Skeletal muscle tissue (tissue), 3 donors: ENCODE measurements at regions not wholly inside any gene's neighbourhood (a gene's known extent, or its start where the extent isn't known, plus 50 kb on each side); places are given as distances from the start of the nearest gene placed in this dataset.

ENCODE experiments used
- H3K27ac ChIP-seq: one replicate; pipeline ENCODE4 v1.7.0; 2013; ENCODE audit warnings: mild to moderate bottlenecking, low read depth, low read length, inconsistent platforms
- H3K27me3 ChIP-seq, 3 donors: one replicate each; pipeline ENCODE4 v1.7.0; 2013; ENCODE audit warnings: low read length in 3 of 3; ENCODE audit not compliant: control insufficient read depth in 3 of 3, insufficient read depth in 3 of 3
- H3K36me3 ChIP-seq, 3 donors: one replicate each; pipeline ENCODE4 v1.7.0; 2013; ENCODE audit warnings: low read length in 3 of 3; ENCODE audit not compliant: control insufficient read depth in 3 of 3, insufficient read depth in 3 of 3
- H3K4me1 ChIP-seq, 3 donors: one replicate each; pipeline ENCODE4 v1.7.0; 2013; ENCODE audit warnings: low read length in 3 of 3, mild to moderate bottlenecking in 3 of 3; ENCODE audit not compliant: control insufficient read depth in 3 of 3, insufficient read depth in 3 of 3
- H3K4me3 ChIP-seq, 3 donors: one replicate each; pipeline ENCODE4 v1.7.0; 2013; ENCODE audit warnings: low read length in 3 of 3
- H3K9ac ChIP-seq, 3 donors: one replicate each; pipeline ENCODE4 v1.7.0; 2013; ENCODE audit warnings: low read length in 3 of 3, mild to moderate bottlenecking in 3 of 3, moderate library complexity in 2 of 3, low read depth in 1 of 3
- H3K9me3 ChIP-seq, 3 donors: one replicate each; pipeline ENCODE4 v1.7.0; 2013; ENCODE audit warnings: low read length in 3 of 3; ENCODE audit not compliant: control insufficient read depth in 3 of 3
- donor health status: Osteomylitis.

DNA sequence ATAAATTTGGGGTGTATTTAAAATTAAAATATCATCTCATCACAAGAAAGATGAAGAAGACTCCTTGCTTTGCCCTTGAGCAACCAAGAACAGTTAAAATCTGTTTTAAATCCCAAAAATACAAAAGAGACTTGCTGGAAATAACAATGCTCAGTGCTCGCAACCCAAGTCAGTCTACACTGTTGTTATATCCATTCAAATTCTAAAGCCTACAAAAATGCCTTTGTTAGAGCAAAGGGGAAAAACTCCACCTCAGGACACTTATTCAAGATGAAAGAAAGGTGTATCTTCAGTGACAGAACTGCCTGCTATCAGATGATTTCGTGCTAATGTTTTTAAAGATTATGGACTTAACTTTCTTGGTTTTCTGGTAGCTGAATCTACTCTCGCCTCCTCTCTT lies 111.9 kb upstream of the TANK start:
- Histone ChIP-seq H3K9me3 (no peaks in the 10 kb centered on the region), H3K27me3 (no peaks in the 10 kb centered on the region), H3K4me3 (no peak overlapping the region), H3K4me1 (no peaks in the 10 kb centered on the region), H3K36me3 (no peaks in the 10 kb centered on the region), H3K27ac (no peak overlapping the region), H3K9ac (no peak overlapping the region)

DNA sequence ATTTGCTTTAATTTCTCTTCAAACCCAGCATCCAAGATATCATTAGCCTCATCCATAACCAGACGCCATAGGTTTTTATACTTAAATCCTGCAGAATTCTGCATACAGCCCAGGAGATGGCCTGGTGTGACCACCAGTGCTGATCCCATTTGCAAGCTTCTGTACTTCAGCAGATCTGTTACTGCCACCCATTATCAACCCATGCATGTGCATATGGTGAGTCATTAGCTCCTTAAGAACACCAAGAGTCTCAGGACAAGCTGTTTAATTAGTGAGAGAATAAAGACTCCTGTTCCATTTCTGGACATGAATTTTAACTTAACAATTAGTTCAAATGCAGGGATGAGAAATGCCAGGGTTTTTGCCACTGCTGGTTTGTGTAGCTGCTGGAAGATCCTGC lies 110.7 kb upstream of the TANK start:
- no peaks in the 10 kb centered on the region for H3K9me3 ChIP-seq
- H3K4me1 ChIP-seq: no peaks in the 10 kb centered on the region
- H3K27me3 ChIP-seq: no peaks in the 10 kb centered on the region
- H3K4me3 ChIP-seq: no peak overlapping the region
- no peaks in the 10 kb centered on the region for H3K36me3 ChIP-seq
- H3K9ac ChIP-seq: no peak overlapping the region
- H3K27ac ChIP-seq: no peak overlapping the region

DNA sequence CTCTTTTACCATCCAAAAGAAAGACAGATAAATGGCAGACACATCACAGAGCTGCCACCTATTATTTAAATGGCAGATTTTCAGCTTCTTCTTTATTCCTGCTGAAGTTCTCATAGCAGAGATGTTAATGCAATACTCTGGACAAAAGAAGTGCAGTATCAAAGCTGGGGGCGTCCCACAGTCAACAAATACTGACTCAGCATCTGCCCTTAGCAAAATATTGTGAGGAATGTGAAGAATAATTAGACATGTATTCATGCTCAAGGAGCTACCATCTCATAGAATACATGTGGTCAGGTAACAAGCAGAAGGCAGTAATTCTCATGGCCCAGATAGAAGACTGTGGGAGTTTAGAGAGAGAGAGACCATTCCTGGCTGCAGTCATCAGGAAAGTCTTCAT lies 108.0 kb upstream of the TANK start:
- Histone ChIP-seq H3K27me3 (no peaks in the 10 kb centered on the region), H3K4me3 (no peak overlapping the region), H3K27ac (no peak overlapping the region), H3K9ac (no peak overlapping the region), H3K36me3 (no peaks in the 10 kb centered on the region), H3K4me1 (no peaks in the 10 kb centered on the region), H3K9me3 (no peaks in the 10 kb centered on the region)

DNA sequence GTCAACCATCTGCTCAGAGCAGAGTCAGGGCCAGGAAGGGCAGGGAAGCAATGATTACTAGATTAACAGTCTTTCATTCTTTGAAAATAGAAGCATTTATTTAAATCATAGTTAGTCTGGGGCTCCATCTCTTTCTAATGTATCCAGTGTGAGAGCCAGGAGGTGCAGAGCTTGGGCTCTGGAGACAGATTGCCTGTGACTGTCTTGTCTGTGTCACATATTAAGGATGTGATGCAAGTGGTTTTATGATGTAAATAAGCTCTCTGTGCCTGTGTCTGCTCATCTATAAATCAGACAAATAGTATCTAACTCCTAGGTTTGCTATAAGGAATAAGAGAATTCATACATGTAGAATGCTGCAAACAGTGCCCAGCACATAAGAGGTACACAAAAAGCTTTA lies 104.9 kb upstream of the TANK start:
- Histone ChIP-seq H3K4me1 (peaks cover 0 to 6% (median 5%) of the 10 kb centered on the region in 3 donors), H3K4me3 (no peak overlapping the region), H3K9me3 (no peaks in the 10 kb centered on the region), H3K9ac (no peak overlapping the region), H3K36me3 (no peaks in the 10 kb centered on the region), H3K27me3 (no peaks in the 10 kb centered on the region), H3K27ac (no peak overlapping the region)

DNA sequence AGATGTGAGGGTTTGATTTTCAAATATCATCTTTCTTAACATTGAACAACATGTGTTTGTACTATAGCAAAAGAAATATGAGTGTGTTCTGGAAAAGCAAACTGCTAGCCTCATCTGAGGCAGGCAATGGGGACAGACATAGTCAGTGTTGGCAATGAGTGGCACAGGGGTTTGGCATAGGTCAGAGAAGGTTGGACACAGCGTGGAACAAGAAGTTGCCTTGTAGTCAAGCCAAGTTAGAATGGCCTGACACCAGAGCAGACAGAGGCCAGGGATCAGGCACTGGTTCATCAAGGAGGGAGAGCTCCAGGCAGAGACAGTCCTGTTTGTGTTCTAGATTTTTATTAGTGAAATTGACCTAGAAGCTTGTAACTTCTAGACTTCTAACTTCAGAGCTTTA lies 100.8 kb upstream of the TANK start:
- Histone ChIP-seq H3K4me1 (peaks cover 0 to 11% (median 9%) of the 10 kb centered on the region in 3 donors), H3K9ac (no peak overlapping the region), H3K4me3 (no peak overlapping the region), H3K36me3 (no peaks in the 10 kb centered on the region), H3K27ac (no peak overlapping the region), H3K27me3 (no peaks in the 10 kb centered on the region), H3K9me3 (no peaks in the 10 kb centered on the region)

- H3K4me1 ChIP-seq: peaks cover 0 to 11% (median 9%) of the 10 kb centered on the region in 3 donors
- H3K4me3 ChIP-seq: no peak overlapping the region
- H3K36me3 ChIP-seq: no peaks in the 10 kb centered on the region
- H3K27me3 ChIP-seq: no peaks in the 10 kb centered on the region
- H3K9ac ChIP-seq: no peak overlapping the region
- H3K27ac ChIP-seq: no peak overlapping the region
- no peaks in the 10 kb centered on the region for H3K9me3 ChIP-seq
Observed at GRCh38 chr2:161061786-161062185, 98.4 kb upstream of the TANK start.

DNA sequence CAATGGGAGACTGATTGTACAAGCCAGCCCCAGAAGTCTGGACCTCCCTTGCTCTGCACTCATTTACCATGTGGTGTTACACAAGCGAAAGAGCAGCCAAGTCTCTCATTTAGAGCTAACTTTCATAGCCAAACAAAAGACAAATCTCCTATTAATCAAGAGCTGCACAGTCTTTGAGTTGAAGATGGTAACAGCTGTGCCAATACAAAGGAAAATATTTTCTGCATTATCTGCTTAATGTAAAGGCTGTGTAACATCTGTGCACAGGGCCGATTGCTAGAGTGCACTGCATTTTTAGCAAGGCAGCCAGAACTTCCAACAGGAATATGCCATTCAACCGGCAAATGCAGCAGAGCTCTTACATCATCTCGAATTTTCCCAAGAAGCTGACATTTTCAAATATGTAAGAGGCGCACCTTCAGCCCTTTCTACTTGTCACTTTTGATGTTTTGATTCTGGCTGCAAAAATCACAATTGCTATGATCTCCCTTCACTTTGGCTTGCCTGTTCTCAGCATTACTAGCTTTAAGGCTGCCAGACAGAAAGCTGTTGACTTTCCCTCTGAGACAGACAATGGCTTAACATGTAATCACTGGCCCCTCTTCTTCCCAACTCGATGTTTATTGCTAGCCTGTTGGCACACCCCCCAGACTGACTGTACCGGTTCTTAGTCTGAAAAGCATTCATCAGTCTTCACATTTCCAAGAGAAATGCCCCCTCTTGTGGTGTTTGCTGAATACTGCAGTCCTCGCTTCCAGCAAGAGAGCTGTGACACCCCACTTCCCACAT lies 96.9 kb upstream of the TANK start:
- Histone ChIP-seq H3K9me3 (no peaks in the 10 kb centered on the region), H3K27me3 (no peaks in the 10 kb centered on the region), H3K9ac (peak overlapping the region in 1 of 3 donors; percentile 17), H3K36me3 (no peaks in the 10 kb centered on the region), H3K4me3 (peak overlapping the region in 2 of 3 donors; percentile 41 to 52), H3K27ac (no peak overlapping the region), H3K4me1 (peaks cover 0 to 11% (median 9%) of the 10 kb centered on the region in 3 donors)

GRCh38 chr2:161063946-161064306 lies 96.3 kb upstream of the TANK start:
- Histone ChIP-seq H3K4me1 (peaks cover 0 to 11% (median 8%) of the 10 kb centered on the region in 3 donors), H3K27ac (no peak overlapping the region), H3K27me3 (no peaks in the 10 kb centered on the region), H3K4me3 (no peak overlapping the region), H3K36me3 (no peaks in the 10 kb centered on the region), H3K9me3 (no peaks in the 10 kb centered on the region), H3K9ac (peak overlapping the region in 1 of 3 donors; percentile 17)

- no peaks in the 10 kb centered on the region for H3K9me3 ChIP-seq
- peaks cover 0 to 5% (median 3%) of the 10 kb centered on the region in 3 donors for H3K4me1 ChIP-seq
- H3K9ac ChIP-seq: no peak overlapping the region
- peaks cover 0 to 3% (median 0%) of the 10 kb centered on the region in 3 donors for H3K27me3 ChIP-seq
- H3K36me3 ChIP-seq: no peaks in the 10 kb centered on the region
- no peak overlapping the region for H3K4me3 ChIP-seq
- no peak overlapping the region for H3K27ac ChIP-seq
Observed at GRCh38 chr2:161067846-161068350, 92.3 kb upstream of the TANK start.

- Histone ChIP-seq H3K27ac (no peak overlapping the region), H3K4me3 (no peak overlapping the region), H3K36me3 (no peaks in the 10 kb centered on the region), H3K9me3 (no peaks in the 10 kb centered on the region), H3K9ac (no peak overlapping the region), H3K4me1 (no peaks in the 10 kb centered on the region), H3K27me3 (peaks cover 0 to 3% (median 0%) of the 10 kb centered on the region in 3 donors)
Observed at GRCh38 chr2:161068670-161069069, 91.6 kb upstream of the TANK start.
